DMS153 (cell line): ENCODE measurements at regions not wholly inside any gene's neighbourhood (a gene's known extent, or its start where the extent isn't known, plus 50 kb on each side); places are given as distances from the start of the nearest gene placed in this dataset.
"Not testable (repeated sequence)": the region's sequence is repeated elsewhere in the genome, so short reads cannot be mapped to it uniquely, and the experiment has no call there.

Experiments used
- DNase-seq: peaks from one replicate; lab custom pipeline; 2025; lab: John Stamatoyannopoulos, UW

DNA sequence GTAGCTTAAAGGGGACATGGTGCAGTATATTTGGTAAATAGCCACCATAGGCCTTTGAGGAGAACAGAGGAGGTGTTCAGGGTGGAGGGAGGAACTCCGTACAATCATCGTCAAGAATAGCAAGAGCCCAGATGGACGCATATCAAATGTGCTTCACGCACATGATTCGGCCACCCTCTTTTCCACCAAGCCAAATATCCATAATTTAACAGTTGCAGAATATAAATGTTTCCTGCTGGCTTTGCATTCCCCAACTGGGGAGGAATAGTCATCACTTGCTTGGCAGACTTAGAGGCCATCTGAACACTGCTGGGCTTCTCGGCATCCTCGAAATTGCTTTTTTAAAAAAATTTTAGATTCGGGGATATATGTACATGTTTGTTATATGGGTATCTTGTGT is 111.9 kb upstream of the ERCC4 start:
- no peak for DNase-seq

DNA sequence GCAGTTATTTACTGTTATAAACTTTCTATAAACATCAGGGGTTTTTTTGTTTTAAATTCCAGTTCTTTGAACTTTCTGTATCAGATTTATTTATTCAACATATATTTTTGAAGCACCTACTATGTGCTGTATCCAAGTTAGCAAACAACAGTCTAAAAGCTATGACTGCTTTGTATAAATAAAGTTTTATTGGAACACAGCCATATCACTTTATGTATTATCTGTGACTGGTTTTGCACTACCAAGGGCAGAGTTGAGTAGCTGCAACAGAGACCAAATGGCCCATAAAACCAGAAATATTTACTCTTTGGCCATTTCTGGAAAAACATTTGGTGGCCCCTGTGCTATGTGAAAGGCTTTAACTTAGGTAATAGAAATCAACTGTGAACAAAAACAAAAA is 110.2 kb upstream of the ERCC4 start:
- no peak for DNase-seq

DNA sequence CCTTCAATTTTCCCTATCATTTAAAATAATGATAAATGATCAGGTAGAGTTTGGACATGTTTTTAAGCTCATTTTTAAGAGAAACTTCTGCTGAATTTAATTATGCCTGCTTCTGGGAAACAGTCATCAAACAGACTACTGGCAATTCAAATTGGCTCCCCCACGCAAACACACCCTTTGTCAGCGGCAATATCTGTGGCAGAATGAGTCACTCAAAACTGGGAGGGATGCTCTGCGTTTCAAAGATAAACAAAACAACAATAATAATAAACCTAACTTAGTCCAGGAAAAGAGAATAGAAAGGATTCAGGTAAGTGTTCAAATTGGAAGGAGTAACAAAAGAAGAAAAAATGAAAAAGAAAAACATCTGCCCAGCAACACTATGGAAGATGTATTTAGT is 108.1 kb upstream of the ERCC4 start:
- DNase-seq = no peak

DNA sequence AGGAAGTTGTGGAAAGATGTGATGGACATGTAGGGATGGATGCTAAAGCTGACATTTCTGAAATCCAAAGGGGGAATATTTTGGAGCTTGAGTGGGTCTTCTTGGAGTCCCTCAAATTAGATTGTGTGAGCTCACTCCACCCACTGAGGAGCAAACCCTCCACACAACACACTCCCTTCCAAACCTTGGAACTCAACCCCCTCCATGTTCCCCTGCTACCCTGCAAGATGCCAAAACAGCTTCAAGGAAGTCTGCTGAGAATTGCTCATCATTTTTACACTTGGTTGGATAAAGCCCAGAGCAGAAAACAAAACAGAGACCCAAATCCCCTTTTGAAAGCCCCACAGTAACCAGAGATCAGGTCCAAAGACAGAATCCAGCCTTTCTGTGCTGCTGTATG is 103.3 kb upstream of the ERCC4 start:
- DNase-seq = no peak

DNA sequence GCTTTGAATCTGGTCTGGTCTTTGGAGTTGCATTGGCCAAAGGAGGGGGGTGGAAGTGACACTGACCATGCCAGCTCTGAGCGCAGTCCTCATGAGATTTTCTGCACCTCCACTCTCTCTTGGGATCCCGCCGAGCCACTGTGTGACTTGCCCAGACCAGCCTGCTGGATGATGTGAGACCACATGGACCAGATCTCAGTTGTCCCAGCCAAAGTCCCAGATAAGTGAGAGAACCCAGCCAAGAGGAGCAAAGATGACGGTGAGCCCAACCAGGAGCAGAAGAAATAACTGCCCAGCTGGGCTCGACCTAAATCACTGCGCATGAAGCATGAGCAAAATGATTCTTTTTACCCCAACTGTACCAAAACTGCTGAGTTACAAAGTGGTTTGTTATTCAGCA is 96.5 kb upstream of the ERCC4 start:
- DNase-seq = no peak

DNA sequence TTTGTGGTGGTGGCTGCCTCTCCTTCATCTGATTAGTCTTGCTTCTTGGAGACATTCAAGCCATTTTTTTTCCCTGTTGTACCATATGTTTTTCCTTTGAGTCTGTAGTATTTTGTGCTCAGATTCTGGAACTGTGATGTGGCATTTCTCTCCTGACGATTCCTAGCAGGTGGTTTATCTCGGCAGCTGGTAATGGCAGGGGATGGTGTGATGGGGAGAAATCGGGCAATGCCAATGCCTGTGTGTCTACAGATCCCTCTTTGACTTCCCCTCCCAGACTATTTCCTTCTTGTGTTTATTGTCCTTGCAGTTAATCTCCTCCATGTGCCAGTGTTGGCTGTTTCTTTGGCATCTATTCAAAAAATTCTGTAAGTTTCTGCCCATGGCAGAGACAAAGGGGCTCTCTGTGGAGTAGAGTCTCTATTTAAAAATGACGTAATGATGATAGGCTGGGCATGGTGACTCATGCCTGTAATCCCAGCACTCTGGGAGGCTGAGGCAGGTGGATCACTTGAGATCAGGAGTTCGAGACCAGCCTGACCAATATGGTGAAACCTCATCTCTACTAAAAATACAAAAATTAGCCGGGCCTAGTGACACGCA is 90.2 kb upstream of the ERCC4 start:
- no peak for DNase-seq

DNA sequence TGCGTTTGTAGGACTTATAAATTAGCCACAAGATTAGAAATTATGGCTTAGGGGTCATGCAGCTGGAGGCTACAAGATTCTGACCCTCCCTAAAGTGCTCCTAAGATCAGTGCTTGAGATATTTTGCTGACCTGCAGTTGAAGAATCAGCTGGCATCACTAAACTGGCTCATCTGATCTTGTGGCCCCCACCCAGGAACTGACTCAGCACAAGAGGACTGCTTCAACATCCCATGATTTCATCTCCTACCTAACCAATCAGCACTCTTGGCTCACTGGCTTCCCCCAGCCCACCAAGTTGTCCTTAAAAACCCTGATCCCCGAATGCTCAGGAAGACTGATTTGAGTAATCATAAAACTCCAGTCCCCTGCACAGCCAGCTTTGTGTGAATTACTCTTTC is 86.4 kb upstream of the ERCC4 start:
- DNase-seq = no peak

DNA sequence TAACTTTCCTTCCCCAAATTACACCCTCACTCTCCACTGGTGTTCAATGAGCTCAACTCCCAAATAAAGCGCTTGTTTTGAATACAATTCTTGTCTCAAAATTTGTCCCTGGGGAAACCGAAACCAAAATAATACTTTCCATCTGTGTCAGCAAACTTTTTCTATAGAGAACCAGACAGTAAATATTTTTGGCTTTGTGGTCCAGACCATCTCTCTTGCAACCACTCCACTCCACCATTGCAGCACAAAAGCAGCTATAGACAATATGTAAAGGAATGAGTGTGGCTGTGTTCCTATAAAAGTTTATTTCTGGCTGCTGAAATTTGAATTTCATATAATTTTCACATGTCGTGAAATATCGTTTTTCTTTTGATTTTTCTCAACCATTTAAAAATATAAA is 84.6 kb upstream of the ERCC4 start:
- DNase-seq = no peak

DNA sequence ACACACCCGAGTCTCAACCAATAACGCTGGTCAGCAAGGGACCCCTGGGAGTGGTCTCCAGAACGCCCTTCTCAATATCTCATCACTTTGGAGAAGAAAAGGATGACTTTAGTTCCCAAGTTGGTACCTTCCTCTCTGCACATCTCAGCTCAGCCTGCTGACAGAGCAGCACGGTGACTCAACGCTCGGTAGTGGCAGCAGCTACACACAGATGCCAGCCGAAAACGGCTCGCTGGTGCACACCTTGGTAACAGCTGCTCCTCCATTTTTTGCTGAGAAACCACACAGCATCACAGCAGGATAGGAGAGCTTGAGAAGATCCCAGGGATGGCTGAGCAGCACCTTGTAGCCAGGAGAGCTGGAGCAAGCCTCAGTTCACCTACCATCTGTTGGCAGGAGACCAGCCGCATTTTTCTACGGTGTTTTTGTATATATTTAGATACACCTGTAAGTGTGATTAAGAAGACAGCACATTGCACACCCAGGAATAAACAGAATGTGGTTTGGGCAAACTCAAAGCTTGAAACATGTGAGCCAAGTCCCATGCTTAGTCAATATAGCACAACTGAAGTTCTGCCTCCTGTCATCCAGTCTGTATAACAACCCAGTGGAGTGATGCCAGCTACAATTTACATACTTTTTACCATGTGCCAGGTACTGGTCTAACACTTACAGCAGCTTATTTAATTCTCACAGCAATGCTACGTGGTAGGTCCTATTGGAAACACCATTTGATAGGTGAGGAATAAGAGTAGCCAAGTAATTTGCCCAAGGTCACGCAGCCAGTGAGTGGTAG is 83.8 kb upstream of the ERCC4 start:
- DNase-seq = no peak

DNA sequence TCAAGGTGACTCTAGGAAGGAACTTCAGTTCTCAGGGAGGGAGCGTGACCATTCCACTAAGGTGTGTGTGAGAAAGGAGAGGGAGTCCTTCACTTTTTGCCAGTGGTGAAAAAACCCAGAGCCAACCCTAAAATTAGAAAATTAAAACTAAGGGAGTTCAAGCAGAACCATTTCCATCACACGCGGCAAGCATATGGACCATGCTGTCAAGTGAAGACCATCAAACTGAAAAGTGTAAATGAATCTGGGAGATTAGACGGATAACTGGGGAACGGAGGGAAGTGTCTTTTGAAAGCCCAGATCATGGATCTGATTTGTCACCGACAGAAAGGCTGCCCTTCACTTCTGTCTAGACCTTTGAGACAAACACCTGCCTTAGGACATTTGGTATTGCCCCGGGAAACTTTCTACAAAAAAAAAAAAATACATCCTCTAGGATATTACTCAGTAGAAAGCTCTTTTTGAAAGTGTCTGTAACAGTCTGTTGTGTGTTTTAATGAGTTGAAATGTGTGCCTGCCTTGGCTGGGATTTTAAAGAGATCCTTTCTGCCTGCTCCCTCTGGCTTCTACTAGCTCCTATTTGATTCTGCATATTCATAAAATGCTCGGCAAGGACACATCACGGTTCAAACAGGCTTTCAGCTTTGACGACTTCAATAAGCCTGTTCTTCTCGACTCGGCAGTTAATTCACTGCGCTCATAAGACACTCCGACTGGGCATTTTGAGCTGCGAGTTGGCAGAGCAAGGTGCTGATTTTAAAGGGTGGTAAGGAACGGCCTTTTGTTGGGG is 81.4 kb upstream of the ERCC4 start:
- no peak for DNase-seq

DNA sequence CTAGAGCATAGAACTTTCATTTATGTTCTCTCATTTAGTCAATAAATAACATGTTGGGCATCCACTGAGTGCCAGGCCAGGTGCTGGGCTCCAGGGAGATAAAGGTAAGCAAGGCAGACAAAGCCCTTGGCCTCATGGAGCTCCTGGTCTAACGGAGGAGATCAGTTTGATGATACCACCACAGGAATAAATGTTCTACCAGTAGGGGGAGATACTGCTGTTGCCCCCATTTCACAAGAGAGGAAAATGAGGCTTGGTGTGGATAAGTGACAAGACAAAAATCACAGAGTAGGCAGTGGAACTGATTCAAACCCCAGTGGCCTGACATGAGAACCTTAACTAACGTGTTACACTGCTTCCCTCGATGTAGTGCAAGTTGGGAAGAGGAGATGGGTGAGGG is 80.4 kb upstream of the ERCC4 start:
- DNase-seq = no peak

DNA sequence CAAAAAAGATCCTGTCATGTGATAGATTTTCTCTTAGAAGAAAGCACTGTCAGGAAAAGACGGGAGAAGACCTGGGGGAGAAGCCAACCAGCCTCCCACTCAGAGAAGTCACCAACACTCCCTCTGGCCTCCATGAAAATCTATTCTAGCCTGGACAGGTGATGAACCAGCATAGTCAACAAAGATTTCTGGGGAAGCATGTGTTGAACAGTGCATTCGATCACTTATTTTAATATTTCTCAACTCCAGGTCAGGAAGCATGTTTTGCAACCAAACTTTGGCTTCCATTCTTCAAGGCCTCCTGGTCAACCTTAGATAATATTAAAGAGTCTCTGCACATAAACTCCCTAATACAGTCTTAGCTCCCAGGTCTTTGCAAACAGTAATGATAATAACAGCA is 74.7 kb upstream of the ERCC4 start:
- DNase-seq = no peak

DNA sequence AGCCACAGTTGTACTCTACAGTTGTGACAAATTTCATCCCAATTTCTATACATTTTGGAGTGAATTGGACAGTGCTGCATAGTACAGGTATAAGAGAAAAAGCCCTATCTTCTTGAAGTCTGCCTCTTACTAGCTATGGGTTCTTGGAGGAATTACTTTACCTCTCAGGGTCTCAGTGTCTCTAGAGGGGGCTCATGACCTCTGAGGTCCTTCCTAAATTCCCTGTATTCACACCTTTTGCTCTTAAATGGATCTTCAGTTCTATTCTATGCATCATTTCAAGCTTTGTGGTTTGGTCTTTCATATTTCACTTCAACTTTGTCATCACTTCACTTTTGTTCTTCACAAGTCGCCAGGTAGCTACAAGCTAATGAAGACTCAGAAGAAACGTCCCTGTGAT is 71.2 kb upstream of the ERCC4 start:
- no peak for DNase-seq

DNA sequence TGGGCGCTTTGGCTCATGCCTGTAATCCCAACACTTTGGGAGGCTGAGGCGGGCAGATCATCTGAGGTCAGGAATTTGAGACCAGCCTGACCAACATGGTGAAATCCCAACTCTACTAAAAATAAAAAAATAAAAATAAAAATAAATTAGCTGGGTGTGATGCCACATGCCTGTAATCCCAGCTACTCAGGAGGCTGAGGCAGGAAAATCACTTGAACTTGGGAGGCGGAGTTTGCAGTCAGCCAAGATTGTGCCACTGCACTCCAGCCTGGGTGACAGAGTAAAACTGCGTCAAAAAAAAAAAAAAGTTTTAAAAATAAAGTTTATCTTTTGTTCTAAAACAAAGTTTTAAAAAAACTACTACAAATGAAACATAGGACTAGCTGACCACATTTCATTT is 69.8 kb upstream of the ERCC4 start:
- not testable (repeated sequence) for DNase-seq

DNA sequence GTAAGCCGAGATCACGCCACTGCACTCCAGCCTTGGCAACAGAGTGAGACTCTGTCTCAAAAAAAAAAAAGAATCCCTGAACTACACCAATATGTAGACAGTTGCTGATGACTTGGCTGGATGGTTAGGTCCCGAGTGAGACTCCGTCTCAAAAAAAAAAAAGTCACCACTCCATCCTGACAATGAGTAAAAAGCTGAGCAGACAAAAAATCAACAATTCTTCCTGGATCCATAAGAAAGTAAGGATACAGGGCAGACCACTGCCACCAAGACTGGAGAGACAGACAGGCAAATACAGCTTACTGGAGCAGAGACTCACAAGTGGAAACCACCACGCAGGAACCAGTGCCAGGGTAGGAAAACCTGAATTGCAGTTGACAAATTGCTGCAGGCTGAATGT is 67.1 kb upstream of the ERCC4 start:
- no peak for DNase-seq

DNA sequence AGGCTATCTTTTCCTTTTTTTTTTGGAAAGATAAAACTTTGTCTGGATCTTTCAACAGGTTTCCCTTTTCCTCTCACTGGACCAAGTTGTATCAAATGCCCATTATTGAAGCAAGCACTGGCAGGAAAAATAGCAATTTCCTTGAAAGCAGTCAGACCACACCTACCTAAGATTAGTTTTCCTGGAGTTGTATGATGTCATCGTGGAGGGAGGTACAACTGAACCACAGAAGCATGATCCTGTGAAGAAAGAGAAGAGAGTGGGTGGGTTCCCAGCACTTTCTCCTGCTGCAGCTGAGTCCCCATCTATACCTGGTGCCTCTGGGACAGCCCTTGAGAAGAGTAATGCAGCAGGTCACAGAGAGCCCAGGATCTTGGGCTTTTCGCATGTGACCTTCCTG is 63.6 kb upstream of the ERCC4 start:
- no peak for DNase-seq

DNA sequence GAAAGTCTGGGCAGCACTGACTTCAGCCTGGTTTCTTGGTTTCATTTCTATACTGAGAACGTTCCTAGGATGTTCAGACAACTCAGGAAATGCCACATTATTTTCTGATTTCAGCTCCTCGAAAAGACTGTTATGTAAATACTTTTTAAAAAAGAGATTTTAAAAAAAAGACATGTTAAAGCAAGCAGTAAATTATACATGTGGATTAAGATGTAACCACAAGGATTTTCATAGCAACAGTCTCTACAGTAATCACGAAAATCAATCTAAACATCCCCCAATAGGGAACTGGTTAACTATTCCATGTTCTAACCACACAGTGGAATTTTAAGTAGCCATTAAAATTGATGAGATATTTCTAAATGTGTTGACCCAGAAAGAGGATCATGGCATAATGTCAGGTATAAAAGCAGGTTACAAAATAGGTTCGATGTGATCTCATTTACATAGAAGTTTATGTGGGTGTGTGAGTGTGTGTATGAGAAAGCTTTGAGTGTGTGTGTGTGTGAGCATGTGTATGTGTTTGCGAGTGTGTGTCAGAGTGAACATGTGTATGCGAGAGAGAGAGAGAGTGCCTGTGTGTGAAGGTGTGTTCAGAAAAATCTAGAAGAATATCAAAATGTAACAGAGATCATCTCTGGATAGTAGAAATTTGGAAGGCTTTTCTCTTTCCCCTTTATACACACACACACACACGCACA is 63.0 kb upstream of the ERCC4 start:
- no peak for DNase-seq

DNA sequence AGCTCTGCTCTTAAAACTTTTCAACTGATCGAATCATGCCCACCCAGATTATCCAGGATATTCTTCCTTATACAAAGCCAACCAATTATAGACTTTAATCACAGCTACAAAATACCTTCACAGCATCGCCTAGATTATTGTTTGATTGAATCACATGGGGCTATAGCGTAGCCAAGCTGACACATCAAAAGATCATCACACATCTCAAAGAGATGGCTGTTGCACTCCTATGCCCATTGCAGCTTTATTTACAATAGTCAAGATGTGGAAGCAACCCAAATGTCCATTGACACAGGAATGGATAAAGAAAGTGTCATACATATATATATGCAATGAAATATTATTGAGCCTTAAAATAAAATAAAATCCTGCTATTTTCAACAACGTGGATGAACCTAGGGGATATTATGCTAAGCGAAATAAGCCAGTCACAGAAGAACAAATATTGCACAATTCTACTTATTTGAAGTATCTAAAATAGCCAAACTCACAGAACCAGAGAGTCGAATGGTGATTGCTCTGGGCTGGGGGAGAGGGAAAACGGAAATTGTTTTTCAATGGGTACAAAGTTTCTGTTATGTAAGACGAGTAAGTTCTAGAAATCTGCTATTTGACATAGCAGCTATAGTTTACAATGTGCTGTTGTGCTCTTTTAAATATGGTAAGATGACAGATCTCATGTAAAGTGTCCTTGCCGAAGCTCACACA is 60.9 kb upstream of the ERCC4 start:
- DNase-seq = no peak

DNA sequence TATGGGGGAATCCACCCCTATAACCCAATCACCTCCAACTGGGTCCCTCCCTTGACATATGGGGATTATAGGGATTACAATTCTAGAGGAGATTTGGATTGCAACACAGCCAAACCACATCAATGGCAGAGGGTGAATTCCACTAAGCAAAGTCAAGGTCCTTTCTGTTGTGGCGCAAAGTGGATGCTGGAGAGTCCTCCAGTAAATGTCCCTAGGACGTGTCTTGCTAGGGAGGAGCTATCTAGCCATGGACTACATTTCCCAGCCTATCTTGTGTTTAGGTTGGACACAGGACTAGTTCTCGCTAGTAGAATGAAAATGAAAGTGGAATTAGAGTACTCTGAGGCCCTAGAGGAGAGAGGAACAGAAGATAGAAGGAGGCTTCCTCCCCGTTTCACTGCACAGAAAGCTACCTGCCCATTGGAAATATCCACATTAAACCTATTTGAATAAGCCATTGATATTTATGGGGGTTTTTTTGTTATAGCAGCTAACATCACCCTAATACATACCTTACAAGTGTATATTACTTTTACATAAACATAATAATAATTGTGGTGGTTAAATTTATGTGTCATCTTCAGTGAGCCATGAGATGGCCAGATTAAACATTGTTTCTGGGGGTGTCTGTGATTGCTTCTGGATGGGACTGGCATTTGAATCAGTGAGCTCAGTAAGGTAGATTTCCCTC is 56.7 kb upstream of the ERCC4 start:
- no peak for DNase-seq

DNA sequence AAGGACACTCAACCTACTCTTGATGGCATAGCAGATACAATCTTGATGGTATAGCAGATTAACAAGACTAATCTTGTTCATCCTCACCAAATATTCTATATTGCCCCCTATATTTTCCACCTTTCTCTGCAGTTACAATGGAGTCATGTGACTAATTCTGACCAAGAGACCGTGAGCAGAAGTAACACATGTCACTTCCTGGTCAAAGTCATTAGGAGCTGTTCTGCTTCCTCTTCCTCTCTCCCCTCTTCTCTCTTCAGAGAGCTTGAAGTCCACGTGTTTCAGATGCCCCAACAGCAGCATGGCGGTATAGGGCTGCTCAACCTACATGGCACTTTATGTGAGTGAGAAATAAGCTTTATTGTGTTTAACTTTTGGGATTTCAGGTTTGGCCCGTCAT is 55.3 kb upstream of the ERCC4 start:
- no peak for DNase-seq

DNA sequence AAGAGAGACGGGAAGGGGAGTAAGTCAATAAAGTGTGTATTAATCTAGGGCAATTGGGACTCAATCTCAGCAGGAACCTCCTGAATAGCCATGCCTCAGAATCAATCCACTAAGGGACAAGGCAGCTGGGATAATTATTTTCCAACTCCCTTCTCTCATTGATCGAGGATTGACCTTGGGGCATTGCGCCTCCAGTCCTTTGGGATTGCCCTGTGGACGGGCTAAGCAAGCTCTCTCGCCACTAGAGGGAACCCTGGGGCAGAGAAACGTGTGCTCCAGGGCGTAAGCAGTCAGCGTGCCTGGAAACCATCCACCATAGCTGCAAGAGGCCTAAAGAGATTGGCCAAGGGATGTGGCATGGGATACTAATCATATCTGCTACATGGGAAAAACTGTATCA is 53.9 kb upstream of the ERCC4 start:
- DNase-seq = peak; percentile 5
